DND-41 (cell line): ENCODE measurements at regions not wholly inside any gene's neighbourhood (a gene's known extent, or its start where the extent isn't known, plus 50 kb on each side); places are given as distances from the start of the nearest gene placed in this dataset.

Source experiments
- EZH2 ChIP-seq: IDR thresholded peaks from 3 replicates; pipeline ENCODE4 v1.6.1; 2012; ENCODE audit warnings: borderline replicate concordance, low read depth, mild to moderate bottlenecking, moderate library complexity, low read length, inconsistent platforms; ENCODE audit not compliant: severe bottlenecking
- TF ChIP-seq, protein P1 (sequence below): IDR thresholded peaks from 2 replicates; pipeline ENCODE4 v1.5.1; 2012; ENCODE audit warnings: borderline replicate concordance, low read length, moderate library complexity, mild to moderate bottlenecking; ENCODE audit not compliant: poor library complexity, severe bottlenecking; ENCODE audit errors: extremely low read depth

DNA sequence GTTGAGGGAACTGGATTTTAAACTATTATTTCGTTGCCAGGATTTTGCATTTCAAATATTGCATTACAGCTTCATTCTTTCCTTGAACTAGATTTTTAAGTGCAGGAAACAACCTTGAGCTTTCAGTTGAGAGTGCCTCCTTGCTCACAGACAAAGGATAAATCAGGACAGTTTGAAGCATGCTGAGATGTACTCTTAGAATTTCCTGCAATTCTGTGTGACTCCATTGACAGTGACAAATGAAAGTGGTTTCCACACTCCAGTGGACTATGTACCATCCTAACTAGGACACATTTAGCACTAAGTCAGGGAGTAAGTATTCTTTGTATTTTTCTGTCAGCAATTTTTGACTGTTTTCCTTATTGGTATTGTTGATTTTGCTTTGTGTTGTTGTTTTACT lies 100.0 kb upstream of the PLCXD3 start:
- TF ChIP-seq, protein P1, sequence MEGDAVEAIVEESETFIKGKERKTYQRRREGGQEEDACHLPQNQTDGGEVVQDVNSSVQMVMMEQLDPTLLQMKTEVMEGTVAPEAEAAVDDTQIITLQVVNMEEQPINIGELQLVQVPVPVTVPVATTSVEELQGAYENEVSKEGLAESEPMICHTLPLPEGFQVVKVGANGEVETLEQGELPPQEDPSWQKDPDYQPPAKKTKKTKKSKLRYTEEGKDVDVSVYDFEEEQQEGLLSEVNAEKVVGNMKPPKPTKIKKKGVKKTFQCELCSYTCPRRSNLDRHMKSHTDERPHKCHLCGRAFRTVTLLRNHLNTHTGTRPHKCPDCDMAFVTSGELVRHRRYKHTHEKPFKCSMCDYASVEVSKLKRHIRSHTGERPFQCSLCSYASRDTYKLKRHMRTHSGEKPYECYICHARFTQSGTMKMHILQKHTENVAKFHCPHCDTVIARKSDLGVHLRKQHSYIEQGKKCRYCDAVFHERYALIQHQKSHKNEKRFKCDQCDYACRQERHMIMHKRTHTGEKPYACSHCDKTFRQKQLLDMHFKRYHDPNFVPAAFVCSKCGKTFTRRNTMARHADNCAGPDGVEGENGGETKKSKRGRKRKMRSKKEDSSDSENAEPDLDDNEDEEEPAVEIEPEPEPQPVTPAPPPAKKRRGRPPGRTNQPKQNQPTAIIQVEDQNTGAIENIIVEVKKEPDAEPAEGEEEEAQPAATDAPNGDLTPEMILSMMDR = no peak
- TF ChIP-seq EZH2 = no peak
